IMR-90 (cell line): ENCODE measurements at regions not wholly inside any gene's neighbourhood (a gene's known extent, or its start where the extent isn't known, plus 50 kb on each side); places are given as distances from the start of the nearest gene placed in this dataset.

ENCODE experiments used
- ATAC-seq: fragments of 200-7000 bp; cut with Tn5 transposase; 2 replicates; pipeline ENCODE4 v1.9.1; 2020; ENCODE audit warnings: low read depth, mild to moderate bottlenecking, moderate library complexity
- BruUV-seq: library from RNA; stranded (reverse); fragments of 400-500 nt; replicated peaks from 2 replicates; lab custom pipeline; 2021; lab: Mats Ljungman, UMichigan
- CTCF ChIA-PET: fragments of 300-600 bp; formaldehyde crosslinking; extraction: SDS; loops from one replicate; lab custom pipeline; 2021; ENCODE audit warnings: antibody characterized with exemption; lab: Yijun Ruan, JAX
- POLR2A ChIA-PET: fragments of 300-600 bp; sonication (Branson Sonifier 250); formaldehyde crosslinking; loops from one replicate; lab custom pipeline; 2022; ENCODE audit warnings: antibody characterized with exemption; ENCODE audit not compliant: unreplicated experiment; lab: Charles Lee
- DNase-seq: peaks from one replicate; pipeline ENCODE4 v3.0.0; 2013
- H2AFZ ChIP-seq: replicated peaks from 2 replicates; pipeline ENCODE3; 2013; ENCODE audit warnings: low read length, mild to moderate bottlenecking; ENCODE audit not compliant: poor library complexity
- H2AK5ac ChIP-seq: 2 replicates; pipeline ENCODE4 v1.6.1; 2013; ENCODE audit warnings: low read depth, low read length, inconsistent platforms
- H2AK9ac ChIP-seq: replicated peaks from 2 replicates; pipeline ENCODE3; 2013; ENCODE audit warnings: mild to moderate bottlenecking, low read depth, low read length, moderate library complexity; ENCODE audit not compliant: poor library complexity
- H2BK120ac ChIP-seq: 2 replicates; pipeline ENCODE4 v1.6.1; 2013; ENCODE audit warnings: low read depth, low read length, inconsistent platforms
- H2BK15ac ChIP-seq: 3 replicates; pipeline ENCODE4 v1.6.1; 2013; ENCODE audit warnings: low read depth, low read length, inconsistent platforms
- H2BK20ac ChIP-seq: 2 replicates; pipeline ENCODE4 v1.6.1; 2013; ENCODE audit warnings: low read depth, mild to moderate bottlenecking, inconsistent platforms, low read length, moderate library complexity
- H2BK5ac ChIP-seq: 2 replicates; pipeline ENCODE4 v1.6.1; 2013; ENCODE audit warnings: mild to moderate bottlenecking, low read depth, low read length, inconsistent platforms; ENCODE audit not compliant: poor library complexity, severe bottlenecking
- H3K14ac ChIP-seq: replicated peaks from 2 replicates; pipeline ENCODE4 v1.6.1; 2013; ENCODE audit warnings: low read depth, low read length, inconsistent platforms
- H3K18ac ChIP-seq: 2 replicates; pipeline ENCODE4 v1.6.1; 2013; ENCODE audit warnings: low read depth, low read length, control low read depth
- H3K23ac ChIP-seq: 2 replicates; pipeline ENCODE4 v1.6.1; 2013; ENCODE audit warnings: low read depth, low read length, inconsistent platforms
- H3K27ac ChIP-seq: 2 replicates; pipeline ENCODE4 v1.5.1; 2013; ENCODE audit warnings: mild to moderate bottlenecking, control low read depth, low read length; ENCODE audit not compliant: insufficient read depth
- H3K27me3 ChIP-seq: 2 replicates; pipeline ENCODE4 v1.6.1; 2013; ENCODE audit warnings: low read length; ENCODE audit not compliant: control insufficient read depth, insufficient read depth
- H3K36me3 ChIP-seq: 2 replicates; pipeline ENCODE4 v1.6.1; 2013; ENCODE audit warnings: low read length, mixed read lengths; ENCODE audit not compliant: control insufficient read depth, insufficient read depth
- H3K4ac ChIP-seq: 2 replicates; pipeline ENCODE4 v1.6.1; 2013; ENCODE audit warnings: low read depth, low read length, inconsistent platforms
- H3K4me1 ChIP-seq: 2 replicates; pipeline ENCODE4 v1.6.1; 2013; ENCODE audit warnings: low read length, mixed read lengths; ENCODE audit not compliant: control insufficient read depth, insufficient read depth
- H3K4me2 ChIP-seq: 2 replicates; pipeline ENCODE4 v1.6.1; 2013; ENCODE audit warnings: low read depth, mild to moderate bottlenecking, control low read depth, low read length, moderate library complexity
- H3K4me3 ChIP-seq: 2 replicates; pipeline ENCODE4 v1.5.1; 2013; ENCODE audit warnings: low read depth, mild to moderate bottlenecking, control low read depth, low read length, moderate library complexity; ENCODE audit not compliant: insufficient read depth
- H3K56ac ChIP-seq: 2 replicates; pipeline ENCODE4 v1.6.1; 2013; ENCODE audit warnings: low read length, inconsistent platforms; ENCODE audit not compliant: insufficient read depth; ENCODE audit errors: extremely low read depth
- H3K79me1 ChIP-seq, 2 experiments: 2 replicates each; pipeline ENCODE4 v1.6.1; 2013; ENCODE audit warnings: low read length in 2 of 2, inconsistent platforms in 1 of 2, low read depth in 1 of 2
- H3K9ac ChIP-seq: 2 replicates; pipeline ENCODE4 v1.6.1; 2013; ENCODE audit warnings: low read depth, low read length, control low read depth
- H3K9me1 ChIP-seq: 2 replicates; pipeline ENCODE4 v1.6.1; 2013; ENCODE audit warnings: low read length, inconsistent platforms; ENCODE audit not compliant: insufficient read depth
- H3K9me3 ChIP-seq: 2 replicates; pipeline ENCODE4 v1.6.1; 2013; ENCODE audit warnings: low read length; ENCODE audit not compliant: control insufficient read depth, insufficient read depth
- H4K20me1 ChIP-seq: 2 replicates; pipeline ENCODE4 v1.6.1; 2013; ENCODE audit warnings: low read length, inconsistent platforms; ENCODE audit not compliant: insufficient read depth
- H4K5ac ChIP-seq: 2 replicates; pipeline ENCODE4 v1.6.1; 2013; ENCODE audit warnings: mild to moderate bottlenecking, low read depth, low read length, control low read depth
- H4K8ac ChIP-seq, 2 experiments: 2 replicates each; pipeline ENCODE4 v1.6.1; 2013; ENCODE audit warnings: low read depth in 2 of 2, low read length in 2 of 2, control low read depth in 1 of 2, inconsistent platforms in 1 of 2
- H4K91ac ChIP-seq: 2 replicates; pipeline ENCODE4 v1.6.1; 2013; ENCODE audit warnings: low read depth, low read length, inconsistent platforms; ENCODE audit not compliant: insufficient read depth
- BHLHE40 ChIP-seq: fragments of 150-350 bp; IDR thresholded peaks from 2 replicates; pipeline ENCODE4 v1.6.1; 2016; ENCODE audit warnings: mild to moderate bottlenecking, low read depth, low read length
- CEBPB ChIP-seq: IDR thresholded peaks from 2 replicates; pipeline ENCODE4 v1.6.1; 2012; ENCODE audit warnings: low read depth, low read length, improper control_type of control experiment
- CHD1 ChIP-seq: IDR thresholded peaks from 2 replicates; pipeline ENCODE4 v1.6.1; 2012; ENCODE audit warnings: low read depth, low read length, improper control_type of control experiment
- CTCF ChIP-seq: conservative IDR thresholded peaks from 2 replicates; pipeline ENCODE4 v1.5.1; 2012; ENCODE audit warnings: mild to moderate bottlenecking, low read depth, low read length, improper control_type of control experiment
- ELK1 ChIP-seq: fragments of 150-350 bp; IDR thresholded peaks from 2 replicates; pipeline ENCODE4 v1.6.1; 2016; ENCODE audit warnings: low read depth, mild to moderate bottlenecking, low read length, moderate library complexity, borderline replicate concordance
- FOS ChIP-seq: fragments of 150-350 bp; IDR thresholded peaks from 2 replicates; pipeline ENCODE4 v1.6.1; 2016; ENCODE audit warnings: low read depth, low read length
- MAFK ChIP-seq: IDR thresholded peaks from 2 replicates; pipeline ENCODE4 v1.6.1; 2012; ENCODE audit warnings: low read depth, low read length, improper control_type of control experiment
- MAZ ChIP-seq: IDR thresholded peaks from 2 replicates; pipeline ENCODE4 v1.6.1; 2012; ENCODE audit warnings: low read depth, mild to moderate bottlenecking, low read length, improper control_type of control experiment, moderate library complexity, borderline replicate concordance
- MXI1 ChIP-seq: IDR thresholded peaks from 2 replicates; pipeline ENCODE4 v1.6.1; 2012; ENCODE audit warnings: low read depth, mild to moderate bottlenecking, low read length, moderate library complexity, borderline replicate concordance
- NFE2L2 ChIP-seq: fragments of 150-350 bp; IDR thresholded peaks from 2 replicates; pipeline ENCODE4 v1.6.1; 2016; ENCODE audit warnings: low read depth, mild to moderate bottlenecking, low read length
- POLR2A ChIP-seq: IDR thresholded peaks from 2 replicates; pipeline ENCODE4 v1.6.1; 2012; ENCODE audit warnings: mild to moderate bottlenecking, low read depth, low read length
- RAD21 ChIP-seq: IDR thresholded peaks from 2 replicates; pipeline ENCODE4 v1.6.1; 2012; ENCODE audit warnings: low read length, improper control_type of control experiment
- RCOR1 ChIP-seq: IDR thresholded peaks from 2 replicates; pipeline ENCODE4 v1.6.1; 2012; ENCODE audit warnings: mild to moderate bottlenecking, low read length, improper control_type of control experiment; ENCODE audit not compliant: insufficient replicate concordance
- RFX5 ChIP-seq: IDR thresholded peaks from 2 replicates; pipeline ENCODE4 v1.8.0; 2012; ENCODE audit warnings: low read depth, mild to moderate bottlenecking, low read length, moderate library complexity
- SMC3 ChIP-seq: fragments of 150-350 bp; IDR thresholded peaks from 2 replicates; pipeline ENCODE4 v1.6.1; 2016; ENCODE audit warnings: low read depth, mild to moderate bottlenecking, antibody characterized with exemption, low read length, moderate library complexity
- USF2 ChIP-seq: fragments of 150-350 bp; IDR thresholded peaks from 2 replicates; pipeline ENCODE4 v1.6.1; 2017; ENCODE audit warnings: mild to moderate bottlenecking, antibody characterized with exemption, low read length, low read depth
- WGBS, 2 experiments: methylation state at CpG; one replicate each; pipeline versions ENCODE4 v1.1.5 to v1.1.7; 2013; ENCODE audit warnings: missing lambda C conversion rate in 2 of 2; ENCODE audit not compliant: insufficient read length in 1 of 2; ENCODE audit errors: extremely low coverage in 2 of 2; 5-methylcytosine and 5-hydroxymethylcytosine counted together
- dilution Hi-C: fragments of 300-500 bp; cut with HindIII; formaldehyde crosslinking; loops from one replicate; pipeline ENCODE4 v1.14.3; 2018; ENCODE audit warnings: low sequenced_read_pairs; ENCODE audit not compliant: unreplicated experiment
- in situ Hi-C: fragments of 300-500 bp; cut with MboI; formaldehyde crosslinking; loops from 3 replicates; pipeline ENCODE4 v1.14.3; 2019; ENCODE audit warnings: low sequenced_read_pairs, inconsistent platforms, mixed read lengths
- intact Hi-C: fragments of 100-400 bp; cut with micrococcal nuclease; formaldehyde crosslinking; loops from 2 replicates; pipeline ENCODE4 v1.10.0; 2022

- TF ChIP-seq CEBPB: no peak
- no peak for TF ChIP-seq BHLHE40
- TF ChIP-seq RCOR1: no peak
- no peak for TF ChIP-seq RAD21
- TF ChIP-seq USF2: no peak
- no peak for TF ChIP-seq NFE2L2
- no peak for TF ChIP-seq POLR2A
- TF ChIP-seq SMC3: no peak
- no peak for TF ChIP-seq CTCF
- no peak for TF ChIP-seq ELK1
- no peak for TF ChIP-seq MAFK
- no peak for TF ChIP-seq CHD1
- no peak for TF ChIP-seq MXI1
- TF ChIP-seq MAZ: no peak
- no peak for TF ChIP-seq FOS
- TF ChIP-seq RFX5: no peak
- dilution Hi-C loops: no loop called here
- H3K9me1 ChIP-seq: no peaks in the 10 kb centered on the region
These were observed 299.2 kb downstream of the USP25 start for GRCh38 chr21:16028941-16029464.

More at GRCh38 chr21:16028941-16029464, 299.2 kb downstream of the USP25 start:
- no peak overlapping the region for H3K23ac ChIP-seq
- H3K79me1 ChIP-seq: no peaks in the 10 kb centered on the region
- no peaks in the 10 kb centered on the region for H3K9me3 ChIP-seq
- H3K36me3 ChIP-seq: no peaks in the 10 kb centered on the region
- no peak overlapping the region for H3K4me3 ChIP-seq
- in situ Hi-C loops: no loop called here
- POLR2A ChIA-PET: no interaction called here
- no peak overlapping the region for H3K14ac ChIP-seq
- no peak overlapping the region for H4K5ac ChIP-seq
- no peak overlapping the region for H3K4me2 ChIP-seq
- no peak overlapping the region for H2AK9ac ChIP-seq
- H3K56ac ChIP-seq: no peak overlapping the region
- no peak overlapping the region for H3K4ac ChIP-seq
- no TSS peak for BruUV-seq
- H4K20me1 ChIP-seq: no peaks in the 10 kb centered on the region
- no peak overlapping the region for H3K27ac ChIP-seq
- CTCF ChIA-PET: no interaction called here
- WGBS, 2 experiments: no CpG with 5 or more reads among the region's 2 CpGs
- H2BK5ac ChIP-seq: no peak overlapping the region
- no peak overlapping the region for H2AK5ac ChIP-seq
- no peak overlapping the region for H3K18ac ChIP-seq
- no peaks in the 10 kb centered on the region for H3K4me1 ChIP-seq
- no peak overlapping the region for H3K9ac ChIP-seq
- intact Hi-C loops: no loop called here
- H2AFZ ChIP-seq: no peak overlapping the region
- no peak overlapping the region for H2BK20ac ChIP-seq
- no peaks in the 10 kb centered on the region for H3K27me3 ChIP-seq
- no peak overlapping the region for H2BK15ac ChIP-seq
- no peak for ATAC-seq
- no peak for DNase-seq
- H4K91ac ChIP-seq: no peak overlapping the region
- no peak overlapping the region for H4K8ac ChIP-seq
- no peak overlapping the region for H2BK120ac ChIP-seq
